ENCODE measurements at regions not wholly inside any gene's neighbourhood (a gene's known extent, or its start where the extent isn't known, plus 50 kb on each side); places are given as distances from the start of the nearest gene placed in this dataset.
"Not testable (repeated sequence)": the region's sequence is repeated elsewhere in the genome, so short reads cannot be mapped to it uniquely, and the experiment has no call there.

- no peaks in the 10 kb centered on the region for H3K4me1 Mint-ChIP-seq (ENCODE audit: low read depth in 2 of 2)
- DNase-seq (no peak), ATAC-seq (replicated peaks) (no peak)
- H3K27ac Mint-ChIP-seq, result no peak overlapping the region
- H3K36me3 Mint-ChIP-seq (ENCODE audit: insufficient read depth), result no peaks in the 10 kb centered on the region
- H3K4me3 Mint-ChIP-seq, result no peak overlapping the region
- H3K27me3 Mint-ChIP-seq, result no peaks in the 10 kb centered on the region
- no peaks in the 10 kb centered on the region for H3K9me3 Mint-ChIP-seq
Observed at GRCh38 chr6:120383681-120384080, 950.6 kb downstream of the TBC1D32 start.

- no peak for ATAC-seq (replicated peaks)
- peaks cover 0 to 2% of the 10 kb centered on the region in 2 donors for H3K9me3 Mint-ChIP-seq
- no peak for DNase-seq
- no peaks in the 10 kb centered on the region for H3K4me1 Mint-ChIP-seq (ENCODE audit: low read depth in 2 of 2)
- no peak overlapping the region for H3K27ac Mint-ChIP-seq
- peaks cover 2% of the 10 kb centered on the region for H3K36me3 Mint-ChIP-seq (ENCODE audit: insufficient read depth)
- H3K27me3 Mint-ChIP-seq, result no peaks in the 10 kb centered on the region
- no peak overlapping the region for H3K4me3 Mint-ChIP-seq
Observed at GRCh38 chr6:120378582-120379220, 955.6 kb downstream of the TBC1D32 start.

- no peak for DNase-seq
- peaks cover 0 to 4% of the 10 kb centered on the region in 2 donors for H3K9me3 Mint-ChIP-seq
- ATAC-seq (replicated peaks), result no peak
- no peaks in the 10 kb centered on the region for H3K36me3 Mint-ChIP-seq (ENCODE audit: insufficient read depth)
- no peaks in the 10 kb centered on the region for H3K4me1 Mint-ChIP-seq (ENCODE audit: low read depth in 2 of 2)
- H3K27ac Mint-ChIP-seq, result no peak overlapping the region
- H3K27me3 Mint-ChIP-seq, result no peaks in the 10 kb centered on the region
- no peak overlapping the region for H3K4me3 Mint-ChIP-seq
Observed at GRCh38 chr6:120373185-120373584, 961.1 kb downstream of the TBC1D32 start.

- DNase-seq (no peak), ATAC-seq (replicated peaks) (no peak)
- no peaks in the 10 kb centered on the region for H3K36me3 Mint-ChIP-seq (ENCODE audit: insufficient read depth)
- H3K4me3 Mint-ChIP-seq, result no peak overlapping the region
- no peaks in the 10 kb centered on the region for H3K4me1 Mint-ChIP-seq (ENCODE audit: low read depth in 2 of 2)
- peaks cover 7 to 15% of the 10 kb centered on the region in 2 donors for H3K9me3 Mint-ChIP-seq
- H3K27ac Mint-ChIP-seq, result no peak overlapping the region
- H3K27me3 Mint-ChIP-seq, result no peaks in the 10 kb centered on the region
Observed at GRCh38 chr6:120363429-120363828, 970.9 kb downstream of the TBC1D32 start.

- peaks cover 12 to 15% of the 10 kb centered on the region in 2 donors for H3K9me3 Mint-ChIP-seq
- H3K27ac Mint-ChIP-seq; DNase-seq; H3K36me3 Mint-ChIP-seq (ENCODE audit: insufficient read depth); ATAC-seq (replicated peaks); H3K27me3 Mint-ChIP-seq; H3K4me3 Mint-ChIP-seq; H3K4me1 Mint-ChIP-seq (ENCODE audit: low read depth in 2 of 2): not testable (repeated sequence)
Observed at GRCh38 chr6:120358535-120358934, 975.7 kb downstream of the TBC1D32 start.

- no peaks in the 10 kb centered on the region for H3K27me3 Mint-ChIP-seq
- peaks cover 12% of the 10 kb centered on the region in 2 donors for H3K9me3 Mint-ChIP-seq
- no peak overlapping the region for H3K4me3 Mint-ChIP-seq
- no peak overlapping the region for H3K27ac Mint-ChIP-seq
- H3K4me1 Mint-ChIP-seq (ENCODE audit: low read depth in 2 of 2), result peaks cover 0 to 3% of the 10 kb centered on the region in 2 donors
- no peaks in the 10 kb centered on the region for H3K36me3 Mint-ChIP-seq (ENCODE audit: insufficient read depth)
- DNase-seq, result no peak
- ATAC-seq (replicated peaks), result no peak
Observed at GRCh38 chr6:120357447-120357846, 976.8 kb downstream of the TBC1D32 start.

- no peak overlapping the region for H3K4me3 Mint-ChIP-seq
- ATAC-seq (replicated peaks) (no peak), DNase-seq (no peak)
- H3K4me1 Mint-ChIP-seq (ENCODE audit: low read depth in 2 of 2), result peaks cover 0 to 3% of the 10 kb centered on the region in 2 donors
- no peak overlapping the region for H3K27ac Mint-ChIP-seq
- peaks cover 11 to 12% of the 10 kb centered on the region in 2 donors for H3K9me3 Mint-ChIP-seq
- no peaks in the 10 kb centered on the region for H3K36me3 Mint-ChIP-seq (ENCODE audit: insufficient read depth)
- H3K27me3 Mint-ChIP-seq, result no peaks in the 10 kb centered on the region
Observed at GRCh38 chr6:120355822-120356221, 978.5 kb downstream of the TBC1D32 start.

GRCh38 chr6:120354452-120355098, 979.7 kb downstream of the TBC1D32 start:
- no peak for DNase-seq

GRCh38 chr6:120352491-120352890, 981.8 kb downstream of the TBC1D32 start:
- ATAC-seq (replicated peaks), result no peak

More at GRCh38 chr6:120354452-120355098, 979.7 kb downstream of the TBC1D32 start:
- peaks cover 0 to 3% of the 10 kb centered on the region in 2 donors for H3K4me1 Mint-ChIP-seq (ENCODE audit: low read depth in 2 of 2)
- no peaks in the 10 kb centered on the region for H3K27me3 Mint-ChIP-seq
- H3K4me3 Mint-ChIP-seq, result no peak overlapping the region
- H3K9me3 Mint-ChIP-seq, result peaks cover 7 to 9% of the 10 kb centered on the region in 2 donors
- no peak overlapping the region for H3K27ac Mint-ChIP-seq
- H3K36me3 Mint-ChIP-seq (ENCODE audit: insufficient read depth), result no peaks in the 10 kb centered on the region
- no peak for ATAC-seq (replicated peaks)

GRCh38 chr6:120348926-120349325, 985.4 kb downstream of the TBC1D32 start:
- no peaks in the 10 kb centered on the region for H3K27me3 Mint-ChIP-seq
- H3K4me1 Mint-ChIP-seq (ENCODE audit: low read depth in 2 of 2), result no peaks in the 10 kb centered on the region
- DNase-seq, result no peak
- ATAC-seq (replicated peaks), result no peak
- no peak overlapping the region for H3K4me3 Mint-ChIP-seq
- peaks cover 4 to 5% of the 10 kb centered on the region in 2 donors for H3K9me3 Mint-ChIP-seq
- H3K27ac Mint-ChIP-seq, result no peak overlapping the region
- no peaks in the 10 kb centered on the region for H3K36me3 Mint-ChIP-seq (ENCODE audit: insufficient read depth)

More at GRCh38 chr6:120352491-120352890, 981.8 kb downstream of the TBC1D32 start:
- Mint-ChIP-seq H3K4me1 (ENCODE audit: low read depth in 2 of 2) (peaks cover 0 to 3% of the 10 kb centered on the region in 2 donors), H3K9me3 (peaks cover 2 to 5% of the 10 kb centered on the region in 2 donors), H3K4me3 (no peak overlapping the region), H3K27me3 (no peaks in the 10 kb centered on the region), H3K27ac (no peak overlapping the region), H3K36me3 (ENCODE audit: insufficient read depth) (no peaks in the 10 kb centered on the region)
- DNase-seq, result no peak

GRCh38 chr6:120328521-120328920, 979.0 kb upstream of the MAN1A1 start:
- Mint-ChIP-seq H3K4me1 (ENCODE audit: low read depth in 2 of 2) (no peaks in the 10 kb centered on the region), H3K9me3 (peaks cover 0 to 2% of the 10 kb centered on the region in 2 donors), H3K27me3 (no peaks in the 10 kb centered on the region), H3K4me3 (no peak overlapping the region), H3K27ac (no peak overlapping the region), H3K36me3 (ENCODE audit: insufficient read depth) (no peaks in the 10 kb centered on the region)
- DNase-seq, result no peak
- ATAC-seq (replicated peaks), result no peak

GRCh38 chr6:120320481-120321162, 971.1 kb upstream of the MAN1A1 start:
- DNase-seq (no peak), ATAC-seq (replicated peaks) (no peak)
- Mint-ChIP-seq H3K4me3 (no peak overlapping the region), H3K4me1 (ENCODE audit: low read depth in 2 of 2) (no peaks in the 10 kb centered on the region), H3K27ac (no peak overlapping the region), H3K27me3 (no peaks in the 10 kb centered on the region), H3K9me3 (peaks cover 0 to 15% of the 10 kb centered on the region in 2 donors), H3K36me3 (ENCODE audit: insufficient read depth) (peaks cover 4% of the 10 kb centered on the region)

- no peaks in the 10 kb centered on the region for H3K27me3 Mint-ChIP-seq
- H3K36me3 Mint-ChIP-seq (ENCODE audit: insufficient read depth), result no peaks in the 10 kb centered on the region
- DNase-seq (no peak), ATAC-seq (replicated peaks) (no peak)
- no peak overlapping the region for H3K27ac Mint-ChIP-seq
- peaks cover 0 to 5% of the 10 kb centered on the region in 2 donors for H3K9me3 Mint-ChIP-seq
- no peak overlapping the region for H3K4me3 Mint-ChIP-seq
- H3K4me1 Mint-ChIP-seq (ENCODE audit: low read depth in 2 of 2), result no peaks in the 10 kb centered on the region
Observed at GRCh38 chr6:120304223-120304622, 954.7 kb upstream of the MAN1A1 start.

GRCh38 chr6:120303527-120303926, 954.0 kb upstream of the MAN1A1 start:
- Mint-ChIP-seq H3K4me1 (ENCODE audit: low read depth in 2 of 2) (no peaks in the 10 kb centered on the region), H3K4me3 (no peak overlapping the region), H3K27ac (no peak overlapping the region), H3K27me3 (no peaks in the 10 kb centered on the region), H3K9me3 (peaks cover 0 to 5% of the 10 kb centered on the region in 2 donors), H3K36me3 (ENCODE audit: insufficient read depth) (no peaks in the 10 kb centered on the region)
- ATAC-seq (replicated peaks) (no peak), DNase-seq (no peak)

Measured in effector memory CD8-positive, alpha-beta T cell (primary cell).